Fibroblast of lung (primary cell): ENCODE measurements at regions not wholly inside any gene's neighbourhood (a gene's known extent, or its start where the extent isn't known, plus 50 kb on each side); places are given as distances from the start of the nearest gene placed in this dataset.

ENCODE experiments used
- DNase-seq, 2 donors: peaks; one replicate each; pipeline versions ENCODE4 v3.0.0 to v3.0.0-alpha.2; 2010; ENCODE audit warnings: low read depth in 2 of 2
- H2AFZ ChIP-seq: 2 replicates; pipeline ENCODE4 v1.5.1; 2012; ENCODE audit warnings: low read length, control low read depth, inconsistent platforms
- H3K27ac ChIP-seq: 2 replicates; pipeline ENCODE4 v1.5.1; 2011; ENCODE audit warnings: low read length, control low read depth; ENCODE audit not compliant: insufficient read depth
- H3K27me3 ChIP-seq: 2 replicates; pipeline ENCODE4 v1.5.1; 2011; ENCODE audit warnings: mild to moderate bottlenecking, low read length; ENCODE audit not compliant: control insufficient read depth, insufficient read depth
- H3K36me3 ChIP-seq: 2 replicates; pipeline ENCODE4 v1.5.1; 2011; ENCODE audit warnings: low read length; ENCODE audit not compliant: control insufficient read depth, insufficient read depth
- H3K4me1 ChIP-seq: 2 replicates; pipeline ENCODE4 v1.5.1; 2011; ENCODE audit warnings: low read length; ENCODE audit not compliant: control insufficient read depth, insufficient read depth; ENCODE audit errors: extremely low read depth
- H3K4me2 ChIP-seq: 2 replicates; pipeline ENCODE4 v1.5.1; 2011; ENCODE audit warnings: low read length, control low read depth; ENCODE audit not compliant: insufficient read depth; ENCODE audit errors: extremely low read depth
- H3K4me3 ChIP-seq, 4 experiments: fragments of 200-600 bp in 1 of 4; sonication (generic) in 1 of 4; replicated peaks in 1 of 4; 2 replicates each; pipeline ENCODE4 v1.5.1; 2011 to 2016; ENCODE audit warnings: low read length in 4 of 4, low read depth in 3 of 4, mild to moderate bottlenecking in 3 of 4, control low read depth in 2 of 4, inconsistent platforms in 1 of 4, mixed read lengths in 1 of 4; ENCODE audit not compliant: insufficient read depth in 1 of 4; ENCODE audit errors: control extremely low read depth in 1 of 4
- H3K79me2 ChIP-seq: 2 replicates; pipeline ENCODE4 v1.5.1; 2012; ENCODE audit warnings: mild to moderate bottlenecking, low read length, inconsistent platforms; ENCODE audit not compliant: control insufficient read depth, insufficient read depth
- H3K9ac ChIP-seq: 2 replicates; pipeline ENCODE4 v1.5.1; 2011; ENCODE audit warnings: mild to moderate bottlenecking, low read length, control low read depth; ENCODE audit not compliant: insufficient read depth
- H3K9me3 ChIP-seq: 2 replicates; pipeline ENCODE4 v1.5.1; 2012; ENCODE audit warnings: low read depth, low read length; ENCODE audit not compliant: control insufficient read depth, insufficient read depth
- H4K20me1 ChIP-seq: 2 replicates; pipeline ENCODE4 v1.5.1; 2011; ENCODE audit warnings: low read length; ENCODE audit not compliant: control insufficient read depth, insufficient read depth; ENCODE audit errors: extremely low read depth
- EZH2 ChIP-seq: IDR thresholded peaks from 2 replicates; pipeline ENCODE4 v1.5.1; 2012; ENCODE audit warnings: low read length, control low read depth, mild to moderate bottlenecking; ENCODE audit errors: missing control alignments
- TF ChIP-seq, protein P1 (sequence below), 2 donors: IDR thresholded peaks in 1 of 2; conservative IDR thresholded peaks in 1 of 2; 1 replicate in 1 of 2; 2 replicates in 1 of 2; pipeline ENCODE4 v1.5.1; 2011 to 2012; ENCODE audit warnings: low read length in 2 of 2, control low read depth in 1 of 2, inconsistent platforms in 1 of 2, low read depth in 1 of 2, mild to moderate bottlenecking in 1 of 2

DNA sequence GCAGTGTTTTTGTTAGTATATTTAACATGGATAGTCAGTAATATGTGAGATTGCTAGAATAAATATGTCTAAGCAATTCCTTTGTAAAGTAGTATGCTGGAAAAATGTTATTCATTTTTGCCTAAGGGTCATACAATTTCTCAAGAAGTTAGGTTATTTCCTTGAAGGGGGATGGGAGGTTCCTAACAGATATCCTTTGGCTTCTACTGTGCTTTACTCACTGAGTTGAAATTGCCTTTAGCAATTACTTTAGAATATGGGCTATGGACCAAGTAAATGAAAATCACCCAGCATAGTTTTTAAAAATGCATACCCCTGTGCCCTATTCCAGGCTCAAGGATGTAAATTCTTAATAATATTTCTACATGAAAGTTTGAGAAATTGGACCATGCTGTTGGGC, 1386.4 kb upstream of the SLC39A10 start:
- Histone ChIP-seq H3K9ac (no peak overlapping the region), H2AFZ (no peak overlapping the region), H3K79me2 (no peaks in the 10 kb centered on the region), H3K9me3 (no peaks in the 10 kb centered on the region), H3K4me2 (no peak overlapping the region), H3K27ac (no peak overlapping the region), H3K4me3 (no peak overlapping the region), H3K36me3 (no peaks in the 10 kb centered on the region), H3K4me1 (no peaks in the 10 kb centered on the region), H4K20me1 (no peaks in the 10 kb centered on the region), H3K27me3 (no peaks in the 10 kb centered on the region)
- no peak for TF ChIP-seq EZH2
- TF ChIP-seq, protein P1, sequence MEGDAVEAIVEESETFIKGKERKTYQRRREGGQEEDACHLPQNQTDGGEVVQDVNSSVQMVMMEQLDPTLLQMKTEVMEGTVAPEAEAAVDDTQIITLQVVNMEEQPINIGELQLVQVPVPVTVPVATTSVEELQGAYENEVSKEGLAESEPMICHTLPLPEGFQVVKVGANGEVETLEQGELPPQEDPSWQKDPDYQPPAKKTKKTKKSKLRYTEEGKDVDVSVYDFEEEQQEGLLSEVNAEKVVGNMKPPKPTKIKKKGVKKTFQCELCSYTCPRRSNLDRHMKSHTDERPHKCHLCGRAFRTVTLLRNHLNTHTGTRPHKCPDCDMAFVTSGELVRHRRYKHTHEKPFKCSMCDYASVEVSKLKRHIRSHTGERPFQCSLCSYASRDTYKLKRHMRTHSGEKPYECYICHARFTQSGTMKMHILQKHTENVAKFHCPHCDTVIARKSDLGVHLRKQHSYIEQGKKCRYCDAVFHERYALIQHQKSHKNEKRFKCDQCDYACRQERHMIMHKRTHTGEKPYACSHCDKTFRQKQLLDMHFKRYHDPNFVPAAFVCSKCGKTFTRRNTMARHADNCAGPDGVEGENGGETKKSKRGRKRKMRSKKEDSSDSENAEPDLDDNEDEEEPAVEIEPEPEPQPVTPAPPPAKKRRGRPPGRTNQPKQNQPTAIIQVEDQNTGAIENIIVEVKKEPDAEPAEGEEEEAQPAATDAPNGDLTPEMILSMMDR (conservative IDR thresholded peaks at IDR 0.05 in 1 of 2, IDR thresholded peaks at IDR 0.05 in 1 of 2; ENCODE audit: low read depth in 1 of 2, low read length in 2 of 2): no peak
- DNase-seq: no peak

DNA sequence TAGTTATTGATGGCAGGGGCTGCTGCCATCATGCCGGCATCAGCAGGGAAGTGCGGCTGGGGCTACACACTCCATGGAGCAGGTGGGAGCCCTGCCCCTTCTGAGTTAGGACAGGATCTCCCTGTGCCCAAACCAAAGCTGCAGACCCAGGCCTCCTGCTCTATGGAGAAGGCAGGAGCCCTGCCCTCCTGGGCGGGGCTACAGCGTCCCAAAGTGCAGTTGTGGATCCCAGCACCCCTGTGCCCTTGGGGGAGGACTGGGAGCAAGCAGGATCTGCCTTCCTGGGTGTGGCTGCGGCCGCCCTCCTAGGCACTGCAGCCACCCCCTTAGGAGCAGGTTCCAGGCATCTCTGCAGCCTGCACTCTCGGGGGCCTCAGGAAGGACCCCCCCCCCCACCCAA, 1392.4 kb upstream of the SLC39A10 start:
- H3K9ac ChIP-seq: no peak overlapping the region
- H3K4me3 ChIP-seq: no peak overlapping the region
- H3K27me3 ChIP-seq: no peaks in the 10 kb centered on the region
- H3K36me3 ChIP-seq: no peaks in the 10 kb centered on the region
- H3K9me3 ChIP-seq: no peaks in the 10 kb centered on the region
- no peaks in the 10 kb centered on the region for H4K20me1 ChIP-seq
- H3K4me2 ChIP-seq: no peak overlapping the region
- no peak overlapping the region for H3K27ac ChIP-seq
- DNase-seq: no peak
- H2AFZ ChIP-seq: no peak overlapping the region
- H3K79me2 ChIP-seq: no peaks in the 10 kb centered on the region
- H3K4me1 ChIP-seq: no peaks in the 10 kb centered on the region
- TF ChIP-seq, protein P1 (conservative IDR thresholded peaks at IDR 0.05 in 1 of 2, IDR thresholded peaks at IDR 0.05 in 1 of 2; ENCODE audit: low read depth in 1 of 2, low read length in 2 of 2): no peak
- no peak for TF ChIP-seq EZH2

DNA sequence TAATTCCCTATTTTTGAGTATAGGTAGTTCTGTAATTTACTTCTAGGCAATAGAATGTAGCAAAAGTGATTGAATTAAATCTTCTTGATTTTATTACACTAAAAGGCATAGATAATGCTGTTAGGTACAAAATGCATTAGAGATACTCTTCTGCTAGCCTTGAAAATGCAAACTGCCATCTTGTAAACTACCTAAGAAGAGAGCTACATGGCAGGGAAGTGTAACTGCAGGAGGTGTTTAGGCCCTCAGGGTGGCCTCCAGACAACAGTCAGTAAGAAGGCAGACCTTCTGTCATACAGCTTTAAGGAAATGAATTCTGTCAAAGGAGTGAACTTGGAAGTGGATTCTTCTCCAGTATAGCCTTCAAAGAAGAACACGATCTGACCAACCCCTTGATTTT, 1396.8 kb upstream of the SLC39A10 start:
- no peak overlapping the region for H3K4me3 ChIP-seq
- no peaks in the 10 kb centered on the region for H3K27me3 ChIP-seq
- no peaks in the 10 kb centered on the region for H3K79me2 ChIP-seq
- TF ChIP-seq EZH2: no peak
- TF ChIP-seq, protein P1 (conservative IDR thresholded peaks at IDR 0.05 in 1 of 2, IDR thresholded peaks at IDR 0.05 in 1 of 2; ENCODE audit: low read depth in 1 of 2, low read length in 2 of 2): no peak
- H2AFZ ChIP-seq: no peak overlapping the region
- H3K9ac ChIP-seq: no peak overlapping the region
- H4K20me1 ChIP-seq: no peaks in the 10 kb centered on the region
- DNase-seq: no peak
- H3K27ac ChIP-seq: no peak overlapping the region
- no peaks in the 10 kb centered on the region for H3K36me3 ChIP-seq
- no peaks in the 10 kb centered on the region for H3K4me1 ChIP-seq
- no peak overlapping the region for H3K4me2 ChIP-seq
- no peaks in the 10 kb centered on the region for H3K9me3 ChIP-seq
